IMR-90 (cell line): ENCODE measurements at regions not wholly inside any gene's neighbourhood (a gene's known extent, or its start where the extent isn't known, plus 50 kb on each side); places are given as distances from the start of the nearest gene placed in this dataset.

ENCODE experiments used
- ATAC-seq: fragments of 200-7000 bp; cut with Tn5 transposase; 2 replicates; pipeline ENCODE4 v1.9.1; 2020; ENCODE audit warnings: low read depth, mild to moderate bottlenecking, moderate library complexity
- BruUV-seq: library from RNA; stranded (reverse); fragments of 400-500 nt; replicated peaks from 2 replicates; lab custom pipeline; 2021; lab: Mats Ljungman, UMichigan
- CTCF ChIA-PET: fragments of 300-600 bp; formaldehyde crosslinking; extraction: SDS; loops from one replicate; lab custom pipeline; 2021; ENCODE audit warnings: antibody characterized with exemption; lab: Yijun Ruan, JAX
- POLR2A ChIA-PET: fragments of 300-600 bp; sonication (Branson Sonifier 250); formaldehyde crosslinking; loops from one replicate; lab custom pipeline; 2022; ENCODE audit warnings: antibody characterized with exemption; ENCODE audit not compliant: unreplicated experiment; lab: Charles Lee
- DNase-seq: peaks from one replicate; pipeline ENCODE4 v3.0.0; 2013
- H2AFZ ChIP-seq: replicated peaks from 2 replicates; pipeline ENCODE3; 2013; ENCODE audit warnings: low read length, mild to moderate bottlenecking; ENCODE audit not compliant: poor library complexity
- H2AK5ac ChIP-seq: 2 replicates; pipeline ENCODE4 v1.6.1; 2013; ENCODE audit warnings: low read depth, low read length, inconsistent platforms
- H2AK9ac ChIP-seq: replicated peaks from 2 replicates; pipeline ENCODE3; 2013; ENCODE audit warnings: mild to moderate bottlenecking, low read depth, low read length, moderate library complexity; ENCODE audit not compliant: poor library complexity
- H2BK120ac ChIP-seq: 2 replicates; pipeline ENCODE4 v1.6.1; 2013; ENCODE audit warnings: low read depth, low read length, inconsistent platforms
- H2BK15ac ChIP-seq: 3 replicates; pipeline ENCODE4 v1.6.1; 2013; ENCODE audit warnings: low read depth, low read length, inconsistent platforms
- H2BK20ac ChIP-seq: 2 replicates; pipeline ENCODE4 v1.6.1; 2013; ENCODE audit warnings: low read depth, mild to moderate bottlenecking, inconsistent platforms, low read length, moderate library complexity
- H2BK5ac ChIP-seq: 2 replicates; pipeline ENCODE4 v1.6.1; 2013; ENCODE audit warnings: mild to moderate bottlenecking, low read depth, low read length, inconsistent platforms; ENCODE audit not compliant: poor library complexity, severe bottlenecking
- H3K14ac ChIP-seq: replicated peaks from 2 replicates; pipeline ENCODE4 v1.6.1; 2013; ENCODE audit warnings: low read depth, low read length, inconsistent platforms
- H3K18ac ChIP-seq: 2 replicates; pipeline ENCODE4 v1.6.1; 2013; ENCODE audit warnings: low read depth, low read length, control low read depth
- H3K23ac ChIP-seq: 2 replicates; pipeline ENCODE4 v1.6.1; 2013; ENCODE audit warnings: low read depth, low read length, inconsistent platforms
- H3K27ac ChIP-seq: 2 replicates; pipeline ENCODE4 v1.5.1; 2013; ENCODE audit warnings: mild to moderate bottlenecking, control low read depth, low read length; ENCODE audit not compliant: insufficient read depth
- H3K27me3 ChIP-seq: 2 replicates; pipeline ENCODE4 v1.6.1; 2013; ENCODE audit warnings: low read length; ENCODE audit not compliant: control insufficient read depth, insufficient read depth
- H3K36me3 ChIP-seq: 2 replicates; pipeline ENCODE4 v1.6.1; 2013; ENCODE audit warnings: low read length, mixed read lengths; ENCODE audit not compliant: control insufficient read depth, insufficient read depth
- H3K4ac ChIP-seq: 2 replicates; pipeline ENCODE4 v1.6.1; 2013; ENCODE audit warnings: low read depth, low read length, inconsistent platforms
- H3K4me1 ChIP-seq: 2 replicates; pipeline ENCODE4 v1.6.1; 2013; ENCODE audit warnings: low read length, mixed read lengths; ENCODE audit not compliant: control insufficient read depth, insufficient read depth
- H3K4me2 ChIP-seq: 2 replicates; pipeline ENCODE4 v1.6.1; 2013; ENCODE audit warnings: low read depth, mild to moderate bottlenecking, control low read depth, low read length, moderate library complexity
- H3K4me3 ChIP-seq: 2 replicates; pipeline ENCODE4 v1.5.1; 2013; ENCODE audit warnings: low read depth, mild to moderate bottlenecking, control low read depth, low read length, moderate library complexity; ENCODE audit not compliant: insufficient read depth
- H3K56ac ChIP-seq: 2 replicates; pipeline ENCODE4 v1.6.1; 2013; ENCODE audit warnings: low read length, inconsistent platforms; ENCODE audit not compliant: insufficient read depth; ENCODE audit errors: extremely low read depth
- H3K79me1 ChIP-seq, 2 experiments: 2 replicates each; pipeline ENCODE4 v1.6.1; 2013; ENCODE audit warnings: low read length in 2 of 2, inconsistent platforms in 1 of 2, low read depth in 1 of 2
- H3K9ac ChIP-seq: 2 replicates; pipeline ENCODE4 v1.6.1; 2013; ENCODE audit warnings: low read depth, low read length, control low read depth
- H3K9me1 ChIP-seq: 2 replicates; pipeline ENCODE4 v1.6.1; 2013; ENCODE audit warnings: low read length, inconsistent platforms; ENCODE audit not compliant: insufficient read depth
- H3K9me3 ChIP-seq: 2 replicates; pipeline ENCODE4 v1.6.1; 2013; ENCODE audit warnings: low read length; ENCODE audit not compliant: control insufficient read depth, insufficient read depth
- H4K20me1 ChIP-seq: 2 replicates; pipeline ENCODE4 v1.6.1; 2013; ENCODE audit warnings: low read length, inconsistent platforms; ENCODE audit not compliant: insufficient read depth
- H4K5ac ChIP-seq: 2 replicates; pipeline ENCODE4 v1.6.1; 2013; ENCODE audit warnings: mild to moderate bottlenecking, low read depth, low read length, control low read depth
- H4K8ac ChIP-seq, 2 experiments: 2 replicates each; pipeline ENCODE4 v1.6.1; 2013; ENCODE audit warnings: low read depth in 2 of 2, low read length in 2 of 2, control low read depth in 1 of 2, inconsistent platforms in 1 of 2
- H4K91ac ChIP-seq: 2 replicates; pipeline ENCODE4 v1.6.1; 2013; ENCODE audit warnings: low read depth, low read length, inconsistent platforms; ENCODE audit not compliant: insufficient read depth
- BHLHE40 ChIP-seq: fragments of 150-350 bp; IDR thresholded peaks from 2 replicates; pipeline ENCODE4 v1.6.1; 2016; ENCODE audit warnings: mild to moderate bottlenecking, low read depth, low read length
- CHD1 ChIP-seq: IDR thresholded peaks from 2 replicates; pipeline ENCODE4 v1.6.1; 2012; ENCODE audit warnings: low read depth, low read length, improper control_type of control experiment
- ELK1 ChIP-seq: fragments of 150-350 bp; IDR thresholded peaks from 2 replicates; pipeline ENCODE4 v1.6.1; 2016; ENCODE audit warnings: low read depth, mild to moderate bottlenecking, low read length, moderate library complexity, borderline replicate concordance
- FOS ChIP-seq: fragments of 150-350 bp; IDR thresholded peaks from 2 replicates; pipeline ENCODE4 v1.6.1; 2016; ENCODE audit warnings: low read depth, low read length
- MAFK ChIP-seq: IDR thresholded peaks from 2 replicates; pipeline ENCODE4 v1.6.1; 2012; ENCODE audit warnings: low read depth, low read length, improper control_type of control experiment
- MAZ ChIP-seq: IDR thresholded peaks from 2 replicates; pipeline ENCODE4 v1.6.1; 2012; ENCODE audit warnings: low read depth, mild to moderate bottlenecking, low read length, improper control_type of control experiment, moderate library complexity, borderline replicate concordance
- MXI1 ChIP-seq: IDR thresholded peaks from 2 replicates; pipeline ENCODE4 v1.6.1; 2012; ENCODE audit warnings: low read depth, mild to moderate bottlenecking, low read length, moderate library complexity, borderline replicate concordance
- NFE2L2 ChIP-seq: fragments of 150-350 bp; IDR thresholded peaks from 2 replicates; pipeline ENCODE4 v1.6.1; 2016; ENCODE audit warnings: low read depth, mild to moderate bottlenecking, low read length
- POLR2A ChIP-seq: IDR thresholded peaks from 2 replicates; pipeline ENCODE4 v1.6.1; 2012; ENCODE audit warnings: mild to moderate bottlenecking, low read depth, low read length
- RFX5 ChIP-seq: IDR thresholded peaks from 2 replicates; pipeline ENCODE4 v1.8.0; 2012; ENCODE audit warnings: low read depth, mild to moderate bottlenecking, low read length, moderate library complexity
- SMC3 ChIP-seq: fragments of 150-350 bp; IDR thresholded peaks from 2 replicates; pipeline ENCODE4 v1.6.1; 2016; ENCODE audit warnings: low read depth, mild to moderate bottlenecking, antibody characterized with exemption, low read length, moderate library complexity
- WGBS, 2 experiments: methylation state at CpG; one replicate each; pipeline versions ENCODE4 v1.1.5 to v1.1.7; 2013; ENCODE audit warnings: missing lambda C conversion rate in 2 of 2; ENCODE audit not compliant: insufficient read length in 1 of 2; ENCODE audit errors: extremely low coverage in 2 of 2; 5-methylcytosine and 5-hydroxymethylcytosine counted together
- dilution Hi-C: fragments of 300-500 bp; cut with HindIII; formaldehyde crosslinking; loops from one replicate; pipeline ENCODE4 v1.14.3; 2018; ENCODE audit warnings: low sequenced_read_pairs; ENCODE audit not compliant: unreplicated experiment
- in situ Hi-C: fragments of 300-500 bp; cut with MboI; formaldehyde crosslinking; loops from 3 replicates; pipeline ENCODE4 v1.14.3; 2019; ENCODE audit warnings: low sequenced_read_pairs, inconsistent platforms, mixed read lengths
- intact Hi-C: fragments of 100-400 bp; cut with micrococcal nuclease; formaldehyde crosslinking; loops from 2 replicates; pipeline ENCODE4 v1.10.0; 2022

DNA sequence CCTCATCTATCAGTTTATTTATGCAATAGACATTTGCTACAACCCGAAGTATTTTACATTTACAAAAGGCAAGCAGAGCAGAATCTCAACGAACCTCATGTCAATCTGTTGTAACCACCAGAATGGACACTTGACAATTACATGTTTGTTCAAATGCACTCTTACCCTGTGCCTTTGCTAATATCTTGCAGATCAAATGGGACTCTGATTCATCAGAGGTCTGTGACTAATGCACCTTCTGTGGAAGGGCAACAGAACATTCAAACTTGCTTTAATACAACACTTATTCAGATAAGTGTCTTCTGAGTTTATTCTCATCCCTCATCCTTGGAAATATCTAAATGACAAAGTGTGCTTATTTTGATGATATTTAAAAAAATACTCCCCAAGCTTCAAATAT, 644.7 kb upstream of the PCDH10 start:
- Histone ChIP-seq H2AK9ac (no peak overlapping the region), H3K36me3 (no peaks in the 10 kb centered on the region), H3K14ac (no peak overlapping the region), H2BK120ac (no peak overlapping the region), H2AFZ (no peak overlapping the region), H3K18ac (no peak overlapping the region), H4K20me1 (no peaks in the 10 kb centered on the region), H3K23ac (no peak overlapping the region), H4K5ac (no peak overlapping the region), H3K4ac (no peak overlapping the region), H2AK5ac (no peak overlapping the region), H3K9me1 (no peaks in the 10 kb centered on the region), H2BK15ac (no peak overlapping the region), H2BK5ac (no peak overlapping the region), H4K91ac (no peak overlapping the region), H3K27me3 (no peaks in the 10 kb centered on the region), H3K4me2 (no peak overlapping the region), H3K56ac (no peak overlapping the region), H3K9ac (no peak overlapping the region), H3K4me1 (no peaks in the 10 kb centered on the region), H3K79me1 (no peaks in the 10 kb centered on the region), H2BK20ac (no peak overlapping the region), H3K27ac (no peak overlapping the region), H3K9me3 (no peaks in the 10 kb centered on the region), H4K8ac (no peak overlapping the region), H3K4me3 (no peak overlapping the region)
- WGBS, 2 experiments = 55% methylated on average over 2 of the region's 2 CpGs; no CpG with 5 or more reads in 1 of the 2 experiments
- dilution Hi-C loops (no loop called here), in situ Hi-C loops (no loop called here), intact Hi-C loops (no loop called here)
- CTCF ChIA-PET = no interaction called here
- BruUV-seq = no TSS peak
- DNase-seq (no peak), ATAC-seq (no peak)
- TF ChIP-seq MXI1 (no peak), FOS (no peak), POLR2A (no peak), MAZ (no peak), BHLHE40 (no peak), RFX5 (no peak), NFE2L2 (no peak), MAFK (no peak), ELK1 (no peak), SMC3 (no peak), CHD1 (no peak)
- POLR2A ChIA-PET = no interaction called here
